OCI-LY1 (cell line): ENCODE measurements at regions not wholly inside any gene's neighbourhood (a gene's known extent, or its start where the extent isn't known, plus 50 kb on each side); places are given as distances from the start of the nearest gene placed in this dataset.

ENCODE experiments used
- EZH2 ChIP-seq: fragments of 200-600 bp; sonication (generic), shearing (Covaris generic); IDR thresholded peaks from 2 replicates; pipeline ENCODE4 v1.8.0; 2017; ENCODE audit warnings: borderline replicate concordance, mixed run types, mild to moderate bottlenecking, antibody characterized with exemption, low read length, moderate library complexity, mixed read lengths
- TF ChIP-seq, protein P1 (sequence below): fragments of 200-600 bp; sonication (generic), shearing (Covaris generic); IDR thresholded peaks from 2 replicates; pipeline ENCODE4 v1.5.1; 2017; ENCODE audit warnings: mild to moderate bottlenecking, antibody characterized with exemption, low read length, moderate library complexity, mixed read lengths

GRCh38 chr9:12879961-12880360 lies 105.1 kb downstream of the LURAP1L start:
- TF ChIP-seq, protein P1, sequence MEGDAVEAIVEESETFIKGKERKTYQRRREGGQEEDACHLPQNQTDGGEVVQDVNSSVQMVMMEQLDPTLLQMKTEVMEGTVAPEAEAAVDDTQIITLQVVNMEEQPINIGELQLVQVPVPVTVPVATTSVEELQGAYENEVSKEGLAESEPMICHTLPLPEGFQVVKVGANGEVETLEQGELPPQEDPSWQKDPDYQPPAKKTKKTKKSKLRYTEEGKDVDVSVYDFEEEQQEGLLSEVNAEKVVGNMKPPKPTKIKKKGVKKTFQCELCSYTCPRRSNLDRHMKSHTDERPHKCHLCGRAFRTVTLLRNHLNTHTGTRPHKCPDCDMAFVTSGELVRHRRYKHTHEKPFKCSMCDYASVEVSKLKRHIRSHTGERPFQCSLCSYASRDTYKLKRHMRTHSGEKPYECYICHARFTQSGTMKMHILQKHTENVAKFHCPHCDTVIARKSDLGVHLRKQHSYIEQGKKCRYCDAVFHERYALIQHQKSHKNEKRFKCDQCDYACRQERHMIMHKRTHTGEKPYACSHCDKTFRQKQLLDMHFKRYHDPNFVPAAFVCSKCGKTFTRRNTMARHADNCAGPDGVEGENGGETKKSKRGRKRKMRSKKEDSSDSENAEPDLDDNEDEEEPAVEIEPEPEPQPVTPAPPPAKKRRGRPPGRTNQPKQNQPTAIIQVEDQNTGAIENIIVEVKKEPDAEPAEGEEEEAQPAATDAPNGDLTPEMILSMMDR, result no peak
- TF ChIP-seq EZH2, result no peak
